Pancreas (tissue), 10 donors: ENCODE measurements at regions not wholly inside any gene's neighbourhood (a gene's known extent, or its start where the extent isn't known, plus 50 kb on each side); places are given as distances from the start of the nearest gene placed in this dataset.

Experiments
- ATAC-seq, 4 donors: fragments of 200-7000 bp; cut with Tn5 transposase; one replicate each; pipeline versions ENCODE4 v1.8.0 to v1.9.1; 2020; ENCODE audit warnings: mild to moderate bottlenecking in 4 of 4, moderate library complexity in 4 of 4
- DNase-seq, 6 donors: peaks; one replicate each; pipeline ENCODE4 v3.0.0-alpha.2; 2020
- FAIRE-seq: peaks from 2 replicates; lab custom pipeline; 2012; peaks lifted over from hg19 to GRCh38; lab: Jason Lieb, UNC
- H3K27ac ChIP-seq, 4 donors: fragments of 200-600 bp; sonication (generic); 1 replicate in 3 of 4; 2 replicates in 1 of 4; pipeline versions ENCODE4 v1.5.0 to v1.8.0; 2020
- H3K27me3 ChIP-seq, 4 donors: fragments of 200-600 bp; one replicate each; pipeline ENCODE4 v1.8.0; 2021
- H3K36me3 ChIP-seq, 3 donors: fragments of 200-600 bp; sonication (generic) in 1 of 3; one replicate each; pipeline versions ENCODE4 v1.5.0 to v1.8.0; 2020 to 2021
- H3K4me1 ChIP-seq, 3 donors: fragments of 200-600 bp; one replicate each; pipeline ENCODE4 v1.8.0; 2021
- H3K4me3 ChIP-seq, 4 donors: fragments of 200-600 bp; sonication (generic) in 2 of 4; one replicate each; pipeline versions ENCODE4 v1.5.0 to v1.8.0; 2020 to 2021
- H3K9me3 ChIP-seq, 4 donors: fragments of 200-600 bp; one replicate each; pipeline ENCODE4 v1.8.0; 2021
- CTCF ChIP-seq, 4 donors: fragments of 200-600 bp; sonication (generic) in 3 of 4; IDR thresholded peaks; one replicate each; pipeline versions ENCODE4 v1.5.0 to v1.8.0; 2021; ENCODE audit warnings: antibody characterized with exemption in 4 of 4
- WGBS, 2 donors: extraction: QIAGEN DNeasy Blood & Tissue Kit; methylation state at CpG; one replicate each; pipeline ENCODE4 v1.1.7; 2013; 5-methylcytosine and 5-hydroxymethylcytosine counted together
- intact Hi-C, 3 donors: fragments of 100-400 bp; cut with DNase I; formaldehyde crosslinking; loops; one replicate each; pipeline versions ENCODE4 v1.11.1 to v1.14.2; 2022
- donor health status: healthy with polysubstance abuse.
- donor health status: DM: no; HTN: no; CAD: no; lungs with moderate emphysema.
- donor health status: DM: no; HTN: no; CAD: no.
- donor health status: control.
- donor health status: control.
- donor health status: Bipolar disorder and iron deficiency.
- donor health status: DM: yes; HTN: yes; CAD: no.
- donor health status: DM: no; HTN: no; CAD: no.
- donor health status: DM: no; HTN: no; CAD: no.
- donor health status: DM: yes; HTN: yes; CAD: no.

GRCh38 chr2:104757056-104757455, 96.9 kb upstream of the POU3F3 start:
- no peak for FAIRE-seq
- Histone ChIP-seq H3K36me3 (no peaks in the 10 kb centered on the region), H3K9me3 (no peaks in the 10 kb centered on the region), H3K4me3 (no peak overlapping the region), H3K27ac (no peak overlapping the region), H3K27me3 (no peaks in the 10 kb centered on the region), H3K4me1 (no peaks in the 10 kb centered on the region)
- WGBS, 2 donors = 69 to 77% methylated on average over 5 of the region's 5 CpGs
- intact Hi-C loops = no loop called here
- DNase-seq = no peak
- no peak for TF ChIP-seq CTCF (IDR thresholded peaks at IDR 0.05)
- ATAC-seq = no peak

GRCh38 chr2:104758199-104758620, 95.7 kb upstream of the POU3F3 start:
- no peak for TF ChIP-seq CTCF (IDR thresholded peaks at IDR 0.05)
- no peak overlapping the region for H3K4me3 ChIP-seq
- no peaks in the 10 kb centered on the region for H3K36me3 ChIP-seq
- WGBS, 2 donors = 7 to 9% methylated on average over 9 of the region's 9 CpGs
- H3K9me3 ChIP-seq = no peaks in the 10 kb centered on the region
- ATAC-seq (no peak), DNase-seq (no peak), FAIRE-seq (no peak)
- H3K4me1 ChIP-seq = no peaks in the 10 kb centered on the region
- no peak overlapping the region for H3K27ac ChIP-seq
- intact Hi-C loops = no loop called here
- no peaks in the 10 kb centered on the region for H3K27me3 ChIP-seq

- no peak for TF ChIP-seq CTCF (IDR thresholded peaks at IDR 0.05)
- Histone ChIP-seq H3K27ac (no peak overlapping the region), H3K9me3 (no peaks in the 10 kb centered on the region), H3K27me3 (no peaks in the 10 kb centered on the region), H3K36me3 (no peaks in the 10 kb centered on the region), H3K4me1 (no peaks in the 10 kb centered on the region), H3K4me3 (no peak overlapping the region)
- no peak for FAIRE-seq
- 62 to 78% methylated on average over 8 of the region's 8 CpGs for WGBS, 2 donors
- no peak for DNase-seq
- no peak for ATAC-seq
- intact Hi-C loops = no loop called here
Observed at GRCh38 chr2:104762031-104762430, 91.9 kb upstream of the POU3F3 start.

- WGBS, 2 donors = 45 to 54% methylated on average over 10 of the region's 10 CpGs
- no peaks in the 10 kb centered on the region for H3K9me3 ChIP-seq
- intact Hi-C loops = no loop called here
- no peak overlapping the region for H3K27ac ChIP-seq
- FAIRE-seq (no peak), DNase-seq (no peak), ATAC-seq (no peak)
- no peak for TF ChIP-seq CTCF (IDR thresholded peaks at IDR 0.05)
- H3K36me3 ChIP-seq = no peaks in the 10 kb centered on the region
- no peaks in the 10 kb centered on the region for H3K27me3 ChIP-seq
- no peak overlapping the region for H3K4me3 ChIP-seq
- no peaks in the 10 kb centered on the region for H3K4me1 ChIP-seq
Observed at GRCh38 chr2:104766683-104767082, 87.2 kb upstream of the POU3F3 start.

GRCh38 chr2:104768694-104769093, 85.2 kb upstream of the POU3F3 start:
- TF ChIP-seq CTCF (IDR thresholded peaks at IDR 0.05) = no peak
- ATAC-seq (no peak), DNase-seq (no peak), FAIRE-seq (no peak)
- WGBS, 2 donors = 34 to 43% methylated on average over 3 of the region's 3 CpGs
- Histone ChIP-seq H3K4me1 (no peaks in the 10 kb centered on the region), H3K27ac (no peak overlapping the region), H3K4me3 (no peak overlapping the region), H3K27me3 (no peaks in the 10 kb centered on the region), H3K36me3 (no peaks in the 10 kb centered on the region), H3K9me3 (no peaks in the 10 kb centered on the region)
- intact Hi-C loops = no loop called here
